NCI-H2029 (cell line): ENCODE measurements at regions not wholly inside any gene's neighbourhood (a gene's known extent, or its start where the extent isn't known, plus 50 kb on each side); places are given as distances from the start of the nearest gene placed in this dataset.
"Not testable (repeated sequence)": the region's sequence is repeated elsewhere in the genome, so short reads cannot be mapped to it uniquely, and the experiment has no call there.

Experiments used
- DNase-seq: peaks from one replicate; lab custom pipeline; 2025; lab: John Stamatoyannopoulos, UW

DNA sequence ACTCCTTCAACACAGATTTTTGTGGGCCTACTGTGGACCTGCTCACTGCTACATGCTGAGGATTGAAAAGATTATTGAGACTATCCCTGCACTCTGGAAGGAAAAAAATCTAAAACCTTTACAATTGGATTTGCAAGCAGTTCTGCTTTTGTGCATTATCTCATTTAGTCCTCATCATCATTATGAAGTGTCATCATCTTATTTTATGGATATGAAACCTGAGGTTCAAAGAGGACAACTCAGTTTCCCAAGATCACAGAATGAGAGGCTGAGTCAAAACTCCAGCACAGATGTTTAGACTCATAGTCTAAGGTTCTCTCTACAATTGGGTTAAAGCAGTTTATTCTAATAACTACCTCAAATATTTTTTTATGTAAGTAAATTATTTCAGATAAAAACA lies 160.2 kb upstream of the MARCKS start:
- no peak for DNase-seq

DNA sequence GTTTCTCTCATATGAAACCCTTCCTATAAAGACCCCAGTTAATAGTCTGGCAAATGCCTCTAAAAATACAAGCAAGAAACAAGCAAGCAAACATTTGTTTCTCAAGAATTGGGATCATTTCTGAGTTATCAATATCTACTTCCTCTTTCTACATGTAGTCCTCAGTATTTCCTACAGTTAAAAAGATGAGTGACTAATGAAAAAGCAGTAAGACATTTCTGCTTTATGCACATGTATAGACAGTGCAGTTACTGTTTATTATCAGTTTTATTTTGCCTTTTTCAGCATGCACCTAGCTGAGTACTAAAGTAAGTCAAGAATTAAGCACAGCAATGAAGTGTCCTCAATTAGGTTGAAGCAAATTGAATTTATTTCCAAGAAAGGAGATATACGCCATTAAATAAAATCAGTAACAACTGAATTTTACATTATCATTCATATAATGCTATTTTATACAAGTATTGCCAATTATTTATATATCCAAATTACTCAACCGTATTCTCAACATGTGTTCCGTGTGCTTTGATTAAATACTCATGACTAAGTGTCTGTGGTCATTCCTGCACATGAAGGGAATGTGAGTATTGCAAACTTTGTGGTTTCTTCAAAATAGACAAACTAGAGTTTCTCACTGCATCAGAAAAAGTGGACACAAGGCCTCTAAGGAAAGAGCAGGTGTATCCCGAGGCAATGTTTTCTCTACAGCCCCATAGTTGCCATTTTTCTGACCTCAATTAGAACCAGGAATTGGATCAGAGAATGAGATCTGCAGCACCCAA lies 159.3 kb upstream of the MARCKS start:
- no peak for DNase-seq

DNA sequence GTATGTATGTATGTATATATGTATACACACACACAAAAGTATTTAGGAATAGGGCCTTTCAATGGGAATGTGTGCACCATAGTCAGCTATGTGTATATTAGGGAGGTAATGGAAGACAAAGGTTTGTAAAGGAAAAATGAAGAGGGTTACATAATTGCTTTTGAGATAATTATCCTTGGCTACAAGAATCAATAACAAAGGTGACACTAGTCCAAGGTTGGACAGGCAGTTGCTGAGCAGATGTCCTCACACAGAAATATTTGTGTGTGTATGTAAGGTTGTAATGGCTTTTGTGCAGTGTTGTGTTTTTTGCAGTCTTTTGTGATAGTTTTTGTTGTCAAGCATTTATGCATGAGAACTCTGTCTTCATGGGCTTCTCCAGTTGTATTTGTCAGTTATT lies 157.9 kb upstream of the MARCKS start:
- DNase-seq: no peak

DNA sequence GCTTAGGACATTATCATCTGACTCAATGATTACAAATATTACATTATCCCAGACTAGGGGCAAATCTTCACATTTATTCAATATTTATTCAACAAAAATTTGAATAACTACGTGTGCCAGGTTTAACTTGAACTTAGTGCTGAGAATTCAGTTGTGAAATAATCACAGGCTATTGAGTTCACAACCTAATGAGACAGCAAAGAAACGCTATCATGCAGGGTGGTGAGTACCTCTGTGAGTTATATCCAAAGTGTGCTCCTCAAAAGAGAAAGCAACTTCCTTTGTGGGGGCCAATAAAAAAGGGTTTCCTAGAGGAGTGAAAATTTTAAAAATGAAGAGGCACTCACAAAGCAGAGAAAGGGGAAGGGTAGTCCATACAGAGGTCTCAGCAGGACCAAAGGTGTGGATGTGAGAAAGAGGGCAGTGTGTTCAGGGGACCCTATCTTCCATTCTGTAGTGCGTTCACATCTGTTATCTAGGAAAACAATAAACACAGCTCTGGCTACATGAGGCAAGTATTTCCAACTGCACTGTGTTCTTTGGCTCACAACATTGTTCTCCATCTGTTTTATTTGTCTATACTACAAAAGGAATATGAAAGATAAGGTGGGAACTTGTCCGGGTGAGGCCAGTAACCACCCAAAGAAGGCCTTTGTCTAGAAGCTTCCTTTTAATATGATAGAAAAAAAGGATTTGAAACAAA lies 155.4 kb upstream of the MARCKS start:
- no peak for DNase-seq

DNA sequence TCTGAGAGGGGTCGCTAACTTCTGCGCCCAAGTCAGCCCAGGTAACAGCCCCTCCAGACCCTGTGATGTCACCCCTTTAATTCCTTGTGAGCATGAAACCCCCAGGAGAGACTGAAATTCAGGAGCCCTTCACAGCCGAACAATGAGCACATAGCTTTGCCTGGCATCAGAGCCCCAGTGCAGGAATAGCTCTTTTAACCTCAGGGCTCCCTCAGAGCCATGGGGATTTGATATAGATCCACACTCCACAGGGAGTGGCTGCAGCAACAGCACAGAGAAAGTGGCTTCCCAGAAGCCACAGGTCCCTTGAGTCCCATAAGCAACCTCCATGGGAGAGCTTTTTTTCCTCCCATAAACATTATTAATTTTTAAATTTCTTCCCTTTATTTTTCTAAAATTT lies 150.0 kb upstream of the MARCKS start:
- DNase-seq: no peak

DNA sequence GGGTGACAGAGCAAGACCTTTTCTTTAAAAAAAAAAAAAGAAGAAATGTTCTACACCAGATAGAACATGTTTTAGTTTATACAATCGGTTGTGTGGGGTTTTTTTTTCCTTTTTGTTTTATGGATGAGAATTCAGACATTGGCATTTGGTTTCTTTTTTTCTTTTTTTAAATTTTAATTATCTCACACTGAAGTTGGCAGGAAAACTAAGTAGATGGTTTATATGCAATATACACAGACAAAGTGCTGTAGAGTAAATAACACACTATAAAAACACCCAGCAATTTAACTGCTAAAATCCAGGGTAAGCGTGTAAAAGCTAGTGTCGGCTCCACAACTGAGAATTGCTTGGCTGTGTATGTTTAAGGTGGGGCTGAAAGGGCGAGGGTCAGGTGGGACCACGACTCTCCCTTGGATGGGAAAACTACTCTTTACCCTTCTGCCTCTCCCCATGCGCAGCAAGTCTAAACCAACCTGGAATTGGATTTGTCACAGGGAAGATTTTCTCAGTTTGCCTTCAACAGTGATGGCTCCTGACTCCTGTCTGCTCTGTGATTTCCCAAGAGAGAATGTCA lies 147.1 kb upstream of the MARCKS start:
- DNase-seq: no peak

DNA sequence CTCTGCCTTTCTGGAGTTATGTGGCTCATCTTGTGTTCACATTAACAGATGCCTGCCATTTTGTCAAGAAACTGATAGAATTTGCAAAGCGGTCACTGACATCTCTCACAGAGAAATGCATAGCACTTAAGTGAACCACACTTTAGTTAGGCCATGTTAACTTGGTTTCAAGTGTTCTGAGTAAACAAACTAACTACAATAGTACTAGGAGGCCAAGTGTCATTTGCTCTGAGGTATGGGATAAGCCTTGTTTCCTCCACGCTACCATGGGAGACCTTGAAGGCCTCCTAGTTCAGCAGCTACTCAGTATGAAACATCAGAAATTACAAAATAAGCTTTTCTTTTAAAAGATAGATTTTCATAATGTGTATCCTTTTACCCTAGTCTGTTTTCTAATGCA lies 143.5 kb upstream of the MARCKS start:
- DNase-seq: peak; percentile 30

DNA sequence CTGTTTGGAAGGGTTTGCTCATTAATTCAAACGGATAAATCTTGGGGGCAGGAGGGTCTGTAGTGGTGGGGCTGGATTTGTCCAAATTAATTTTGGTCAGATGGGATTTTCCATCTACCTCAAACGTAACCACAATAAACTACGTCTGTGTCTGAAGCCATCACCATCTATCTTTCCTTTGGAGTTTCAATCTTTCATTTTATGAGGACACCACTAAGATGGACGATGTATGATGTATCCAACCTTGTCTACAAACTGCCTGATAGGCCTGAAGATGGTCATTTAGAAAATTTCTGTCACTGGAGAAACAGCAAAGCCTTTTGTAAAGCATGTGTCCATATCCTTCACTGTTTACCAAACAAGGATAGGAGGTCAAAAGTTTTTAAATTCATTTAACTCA lies 138.6 kb upstream of the MARCKS start:
- no peak for DNase-seq

DNA sequence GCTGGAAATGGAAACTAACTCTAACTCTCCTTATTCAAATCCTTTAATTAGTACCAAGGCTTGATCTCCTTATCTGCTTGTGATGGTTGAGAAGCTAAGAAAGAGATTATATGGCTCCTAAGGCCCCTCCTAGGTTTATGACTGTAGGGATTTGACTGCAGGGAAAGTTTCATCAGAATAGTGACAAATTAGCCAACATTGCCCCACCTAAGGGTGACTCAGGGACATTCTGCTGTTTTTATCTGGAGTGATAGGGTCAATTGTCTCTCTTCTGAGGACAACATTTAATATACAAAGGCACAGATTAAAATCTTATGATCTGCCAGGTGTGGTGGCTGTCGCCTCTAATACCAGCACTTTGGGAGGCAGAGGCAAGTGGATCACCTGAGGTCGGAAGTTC lies 138.1 kb upstream of the MARCKS start:
- DNase-seq: no peak

DNA sequence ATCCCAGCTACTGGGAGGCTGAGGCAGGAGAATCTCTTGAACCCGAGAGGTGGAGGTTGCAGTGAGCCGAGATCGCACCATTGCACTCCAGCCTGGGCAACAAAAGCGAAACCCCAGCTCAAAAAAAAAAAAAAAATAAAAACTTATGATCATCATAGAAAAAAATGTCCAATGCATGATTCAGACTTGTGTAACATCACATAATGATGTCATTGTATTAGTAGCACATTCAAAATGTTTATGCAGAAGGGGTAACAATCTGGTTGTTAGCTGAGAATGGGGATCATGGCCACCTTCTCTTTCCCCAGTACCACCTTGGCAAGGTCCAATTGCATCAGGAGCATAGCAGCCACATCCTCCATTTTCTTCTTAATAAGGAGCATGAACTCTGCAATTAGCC lies 137.6 kb upstream of the MARCKS start:
- no peak for DNase-seq

DNA sequence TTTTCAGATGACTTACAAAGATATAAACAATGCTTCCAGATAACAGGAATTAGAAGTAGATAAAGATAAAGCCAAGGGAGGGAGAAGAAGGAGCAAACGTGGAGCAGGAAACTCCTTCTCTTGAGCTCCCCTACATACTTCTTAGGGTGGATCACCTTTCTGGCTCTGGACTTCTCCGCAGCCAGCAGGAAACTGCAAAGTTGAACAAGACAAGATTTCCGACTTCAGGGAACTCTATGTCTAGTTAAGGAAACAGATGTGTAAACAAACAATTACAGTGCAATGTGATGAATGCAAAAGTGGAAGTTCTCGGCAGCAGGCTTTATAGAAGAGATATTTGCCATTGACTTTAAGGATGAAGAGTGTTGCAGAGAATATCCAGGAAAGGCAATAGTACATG lies 134.0 kb upstream of the MARCKS start:
- no peak for DNase-seq

DNA sequence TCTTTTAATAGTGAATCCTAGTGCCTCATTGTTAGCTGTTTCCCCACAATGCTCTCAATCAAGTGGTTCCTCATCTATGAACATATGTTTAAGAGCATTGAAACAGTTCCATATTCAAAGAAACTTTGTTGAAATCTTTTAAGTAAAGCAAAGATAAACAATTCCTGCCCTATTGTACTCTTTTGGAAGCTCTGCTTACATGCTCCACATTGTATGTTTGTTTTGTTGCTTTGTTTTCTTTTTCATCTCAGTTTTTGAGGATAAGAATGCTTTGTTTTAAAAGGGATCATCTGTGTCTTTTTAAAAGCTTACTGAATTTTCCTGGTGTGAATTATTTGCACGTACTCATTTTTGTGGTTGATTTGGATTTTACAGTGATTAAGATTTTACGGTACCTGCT lies 132.2 kb upstream of the MARCKS start:
- DNase-seq: not testable (repeated sequence)

DNA sequence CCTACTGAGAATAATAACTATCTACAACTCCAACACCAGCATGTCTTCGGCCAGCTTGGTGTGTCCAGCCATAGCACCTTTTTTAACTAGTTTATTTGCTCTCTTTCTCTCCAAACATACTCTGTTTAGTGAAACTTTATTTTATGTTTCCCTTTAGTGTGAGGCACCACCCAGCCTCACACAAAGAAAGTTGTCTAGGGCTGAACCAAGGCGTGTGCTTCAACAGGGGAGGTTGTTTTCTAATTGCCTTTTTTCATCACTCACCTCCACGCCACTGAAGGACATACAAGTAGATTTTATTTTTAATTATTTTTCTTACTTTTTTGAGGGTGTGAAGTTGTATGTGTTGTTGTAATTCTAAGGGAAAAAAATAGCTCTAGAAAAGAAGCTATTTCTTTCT lies 125.6 kb upstream of the MARCKS start:
- no peak for DNase-seq

DNA sequence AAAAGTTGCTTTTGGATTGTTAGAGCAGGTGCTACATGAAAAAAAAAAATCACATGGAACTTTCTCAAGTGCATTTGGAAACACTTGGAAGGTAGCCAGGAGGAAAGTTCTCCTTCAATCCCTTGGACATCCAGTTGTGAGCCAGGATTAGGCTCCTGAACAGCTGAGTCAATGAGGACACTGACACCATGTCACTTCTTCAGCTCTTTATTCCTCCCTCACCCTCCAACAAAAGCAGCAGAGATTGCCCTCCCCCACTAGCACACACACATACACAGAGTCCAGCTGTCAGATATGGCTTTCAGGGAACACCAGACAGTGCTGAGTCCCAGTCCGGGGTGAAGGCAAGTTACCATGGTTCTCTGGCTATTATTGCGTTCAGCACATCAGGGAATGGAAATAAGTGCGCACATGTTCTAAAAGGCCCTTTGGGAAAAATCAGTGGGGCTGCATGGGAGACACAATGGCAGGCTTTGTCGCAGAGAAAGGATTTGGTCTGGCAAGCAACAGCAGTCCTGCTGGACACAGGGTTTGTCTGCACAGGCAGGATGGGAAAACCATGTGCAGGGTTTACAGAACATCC lies 124.7 kb upstream of the MARCKS start:
- peak; percentile 51 for DNase-seq

DNA sequence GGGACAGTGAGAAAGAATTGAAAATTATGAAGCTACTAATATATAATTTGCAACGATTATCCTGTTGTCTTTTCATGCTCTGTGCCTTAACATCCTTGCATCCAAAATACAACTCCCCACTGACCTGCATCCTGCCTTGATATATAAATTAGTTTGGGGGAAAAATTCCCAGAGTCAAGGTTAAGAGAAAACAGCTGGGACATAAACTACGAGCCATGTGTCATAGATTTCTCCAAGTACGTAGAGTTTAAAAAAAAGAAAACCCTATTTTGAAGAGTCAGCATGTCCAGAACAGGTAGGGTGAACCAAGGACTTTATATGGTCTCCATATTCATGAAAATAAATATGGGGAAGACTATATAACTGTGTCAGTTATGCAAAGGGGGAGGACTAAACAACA lies 123.8 kb upstream of the MARCKS start:
- no peak for DNase-seq

DNA sequence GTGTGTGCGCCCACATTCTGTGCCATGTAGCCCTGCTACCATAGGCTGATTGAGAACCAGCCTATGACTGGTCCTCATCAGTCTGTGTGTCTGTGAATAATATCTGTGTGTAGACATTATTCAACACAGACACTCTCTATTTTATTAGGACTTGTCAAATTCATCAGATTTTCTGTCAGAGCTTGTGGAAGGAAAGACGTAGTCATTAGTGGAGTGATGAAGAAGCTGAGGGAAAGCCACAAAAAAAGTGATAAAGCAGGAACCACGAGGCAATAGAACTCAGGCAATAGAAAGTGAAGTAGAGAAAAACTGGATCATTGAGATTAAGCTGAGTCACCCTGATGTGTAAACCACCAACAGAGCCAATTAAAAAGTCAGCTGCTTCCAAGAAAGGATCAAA lies 122.2 kb upstream of the MARCKS start:
- DNase-seq: no peak

DNA sequence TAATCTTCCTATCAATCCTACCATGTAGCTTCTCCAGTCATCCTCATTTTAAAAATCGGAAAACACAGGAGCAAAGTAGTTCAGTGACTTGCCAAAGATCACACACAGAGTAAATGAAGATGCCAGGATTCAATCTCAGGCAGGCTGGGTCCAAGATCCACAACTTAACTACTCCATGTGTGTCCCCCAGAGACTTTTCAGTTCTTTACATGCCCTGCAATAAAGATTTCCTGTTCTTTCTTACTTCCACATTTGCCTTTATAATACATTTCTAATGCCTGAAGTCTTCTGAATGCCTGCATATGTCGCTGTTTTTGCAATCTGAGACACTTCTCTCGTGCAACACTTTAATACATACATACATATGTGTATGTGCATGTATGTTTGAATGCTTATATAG lies 121.7 kb upstream of the MARCKS start:
- DNase-seq: no peak

DNA sequence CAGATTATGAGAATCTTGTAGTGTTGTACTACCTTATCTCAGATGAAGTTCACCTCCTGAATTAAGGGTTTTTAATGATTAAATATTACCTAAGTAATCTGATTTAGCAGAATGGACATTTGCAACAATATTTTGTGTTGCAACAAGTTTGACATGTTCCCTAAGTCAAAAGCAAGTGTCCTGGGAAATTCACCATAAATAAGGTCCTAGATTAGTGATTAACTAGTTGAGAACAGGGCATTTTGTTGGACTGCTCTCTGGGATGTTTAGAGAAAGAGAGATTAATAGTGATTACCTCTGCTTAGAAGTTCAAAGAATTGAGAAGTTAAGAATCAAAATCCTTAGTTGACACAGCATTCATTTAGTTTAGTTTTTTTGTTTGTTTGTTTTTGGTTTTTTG lies 120.2 kb upstream of the MARCKS start:
- no peak for DNase-seq

DNA sequence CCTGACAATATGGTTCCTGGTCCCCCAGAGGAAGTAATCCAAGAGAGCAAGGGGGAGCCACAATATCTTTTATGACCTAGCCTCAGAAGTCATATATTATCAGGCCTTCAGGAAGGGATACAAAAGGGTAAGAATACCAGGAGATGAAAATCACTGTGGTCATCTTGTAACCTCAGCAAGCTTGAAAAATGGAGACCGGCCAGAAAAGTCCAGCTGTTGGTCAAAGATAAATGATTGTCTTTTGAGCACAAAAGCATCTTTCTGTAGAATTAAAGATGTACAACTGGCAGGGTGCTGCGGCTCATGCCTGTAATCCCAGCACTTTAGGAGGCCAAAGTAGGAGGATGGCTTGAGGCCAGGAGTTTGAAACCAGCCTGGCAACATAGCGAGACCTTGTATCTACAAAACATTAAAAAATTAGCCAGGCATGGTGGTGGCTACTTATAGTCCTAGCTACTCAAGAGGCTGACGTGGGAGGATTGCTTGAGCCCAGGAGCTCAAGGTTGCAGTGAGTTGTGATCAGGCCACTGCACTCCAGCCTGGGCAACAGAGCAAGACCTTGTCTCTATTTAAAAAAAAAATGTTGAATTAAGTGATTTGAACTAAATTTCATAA lies 118.0 kb upstream of the MARCKS start:
- DNase-seq: peak; percentile 33

DNA sequence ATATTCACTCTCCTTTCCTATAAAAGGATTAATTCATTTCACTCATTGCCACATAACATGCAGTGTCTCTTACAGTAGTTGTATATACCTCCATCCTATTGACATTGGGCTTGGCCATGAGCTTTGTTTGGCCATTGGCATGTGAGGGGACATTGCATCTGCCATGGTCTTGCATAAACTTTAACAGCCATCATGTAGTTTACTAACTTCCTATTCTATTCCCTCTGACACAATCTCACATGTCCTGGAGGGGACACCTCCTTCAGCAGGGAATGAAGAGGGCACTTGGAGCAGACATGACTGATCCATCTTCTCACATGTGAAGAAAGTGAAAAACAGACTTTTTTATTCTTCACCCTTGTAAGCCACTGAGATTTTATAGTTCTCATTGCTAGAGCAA lies 115.5 kb upstream of the MARCKS start:
- no peak for DNase-seq

DNA sequence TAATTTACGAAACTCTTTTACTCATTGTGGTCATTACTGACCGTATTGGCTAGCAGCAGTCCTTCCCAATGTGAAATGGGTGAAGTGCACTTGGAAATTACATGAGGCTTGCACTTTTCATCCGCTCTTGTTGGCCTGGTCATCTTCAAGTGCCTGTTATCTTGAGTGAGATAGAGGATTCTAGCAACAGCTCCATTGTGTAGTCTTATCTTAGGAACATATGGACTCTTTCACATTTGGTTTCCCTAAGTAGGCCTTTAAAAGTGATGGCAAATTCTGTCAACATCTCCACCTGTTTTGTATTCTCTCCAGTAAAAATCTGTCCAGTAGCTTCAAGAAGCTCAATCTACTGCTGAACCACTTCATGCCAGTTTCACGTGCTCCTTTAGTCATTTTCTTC lies 114.8 kb upstream of the MARCKS start:
- no peak for DNase-seq

DNA sequence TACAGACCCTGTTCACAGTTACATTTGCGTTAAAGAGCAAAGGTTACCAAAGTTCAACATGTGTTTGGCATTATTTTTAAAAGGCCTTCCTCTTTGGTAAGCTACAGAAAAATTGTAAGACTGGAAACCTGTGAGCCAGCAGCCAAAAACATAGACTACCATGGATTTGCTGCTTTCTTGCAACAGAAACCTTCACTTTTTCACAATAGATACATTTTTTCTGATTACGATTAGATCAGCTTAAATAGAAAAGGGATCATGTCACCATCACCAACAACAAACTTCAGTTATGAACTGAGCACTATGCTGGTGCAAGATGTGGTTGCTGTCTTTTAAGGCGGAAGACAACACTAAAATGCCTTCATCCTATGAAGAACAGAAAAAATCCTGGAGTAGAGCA lies 112.3 kb upstream of the MARCKS start:
- no peak for DNase-seq
